Esophagus (tissue), 2 donors: ENCODE measurements at regions not wholly inside any gene's neighbourhood (a gene's known extent, or its start where the extent isn't known, plus 50 kb on each side); places are given as distances from the start of the nearest gene placed in this dataset.
"Not testable (repeated sequence)": the region's sequence is repeated elsewhere in the genome, so short reads cannot be mapped to it uniquely, and the experiment has no call there.

ENCODE experiments used
- H3K27ac ChIP-seq, 2 donors: one replicate each; pipeline ENCODE4 v1.5.1; 2013; ENCODE audit warnings: low read depth in 2 of 2, mild to moderate bottlenecking in 2 of 2, inconsistent platforms in 1 of 2, low read length in 1 of 2, moderate library complexity in 1 of 2
- H3K27me3 ChIP-seq, 2 donors: one replicate each; pipeline ENCODE4 v1.6.1; 2013; ENCODE audit warnings: low read length in 2 of 2, control low read depth in 1 of 2, mild to moderate bottlenecking in 1 of 2; ENCODE audit not compliant: insufficient read depth in 2 of 2, control insufficient read depth in 1 of 2
- H3K36me3 ChIP-seq, 2 donors: one replicate each; pipeline ENCODE4 v1.6.1; 2013; ENCODE audit warnings: low read length in 1 of 2; ENCODE audit not compliant: control insufficient read depth in 2 of 2, insufficient read depth in 2 of 2
- H3K4me1 ChIP-seq, 2 donors: one replicate each; pipeline ENCODE4 v1.6.1; 2013; ENCODE audit warnings: low read length in 1 of 2; ENCODE audit not compliant: control insufficient read depth in 2 of 2, insufficient read depth in 2 of 2
- H3K4me3 ChIP-seq, 2 donors: one replicate each; pipeline ENCODE4 v1.5.1; 2013; ENCODE audit warnings: low read length in 2 of 2, mild to moderate bottlenecking in 2 of 2, low read depth in 1 of 2, moderate library complexity in 1 of 2
- H3K9me3 ChIP-seq, 2 donors: one replicate each; pipeline ENCODE4 v1.6.1; 2013; ENCODE audit warnings: mild to moderate bottlenecking in 2 of 2, low read depth in 1 of 2, low read length in 1 of 2, moderate library complexity in 1 of 2; ENCODE audit not compliant: control insufficient read depth in 2 of 2, insufficient read depth in 1 of 2
- WGBS, 2 donors: extraction: QIAGEN DNeasy Blood & Tissue Kit; methylation state at CpG; one replicate each; pipeline ENCODE4 v1.1.7; 2013; 5-methylcytosine and 5-hydroxymethylcytosine counted together
- donor health status: healthy with polysubstance abuse.
- donor health status: Bipolar disorder and iron deficiency.

DNA sequence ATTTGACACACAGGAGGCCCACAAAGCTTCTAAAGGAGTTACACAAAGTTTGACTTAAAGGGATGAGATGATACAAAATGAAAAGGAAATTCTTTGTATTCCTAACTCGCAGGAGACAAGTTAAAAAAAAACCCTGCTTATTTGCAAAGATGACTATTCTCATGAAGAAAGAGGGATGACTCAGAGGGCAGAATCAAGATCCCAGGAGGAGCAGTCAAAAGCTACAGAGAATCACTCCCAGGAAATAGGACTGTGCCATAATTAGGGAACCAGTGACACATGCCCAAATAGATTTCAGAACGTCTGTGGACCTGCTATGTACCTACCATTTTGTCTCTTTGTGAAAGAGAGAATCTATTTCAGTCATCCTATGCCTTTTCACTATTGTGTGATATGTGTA is 103.5 kb upstream of the ARRDC3 start:
- Histone ChIP-seq H3K4me1 (no peaks in the 10 kb centered on the region), H3K27ac (no peak overlapping the region), H3K27me3 (no peaks in the 10 kb centered on the region), H3K36me3 (no peaks in the 10 kb centered on the region), H3K4me3 (no peak overlapping the region), H3K9me3 (no peaks in the 10 kb centered on the region)
- WGBS, 2 donors = 42 to 53% methylated on average over 2 of the region's 2 CpGs

DNA sequence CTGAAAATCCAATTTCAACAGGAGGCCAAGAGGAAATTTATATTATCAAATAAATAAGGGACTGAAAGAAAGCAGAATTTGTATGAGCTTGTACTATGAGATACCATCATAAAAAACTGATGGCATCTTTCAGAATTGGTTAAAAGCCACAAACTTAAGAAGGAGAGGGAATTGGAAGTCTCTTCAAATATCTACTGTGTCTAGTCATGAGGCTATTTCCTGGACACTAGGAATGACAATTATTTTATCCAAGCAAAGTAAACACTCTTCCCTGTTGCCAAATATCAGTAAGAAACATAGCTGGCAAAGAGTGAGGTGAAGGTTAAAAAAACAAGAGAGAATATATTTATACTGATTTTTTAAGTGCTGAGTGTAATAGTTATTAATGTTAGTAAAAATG is 101.5 kb upstream of the ARRDC3 start:
- no peaks in the 10 kb centered on the region for H3K9me3 ChIP-seq
- H3K27ac ChIP-seq = no peak overlapping the region
- H3K4me3 ChIP-seq = no peak overlapping the region
- H3K36me3 ChIP-seq = no peaks in the 10 kb centered on the region
- H3K4me1 ChIP-seq = no peaks in the 10 kb centered on the region
- H3K27me3 ChIP-seq = no peaks in the 10 kb centered on the region

DNA sequence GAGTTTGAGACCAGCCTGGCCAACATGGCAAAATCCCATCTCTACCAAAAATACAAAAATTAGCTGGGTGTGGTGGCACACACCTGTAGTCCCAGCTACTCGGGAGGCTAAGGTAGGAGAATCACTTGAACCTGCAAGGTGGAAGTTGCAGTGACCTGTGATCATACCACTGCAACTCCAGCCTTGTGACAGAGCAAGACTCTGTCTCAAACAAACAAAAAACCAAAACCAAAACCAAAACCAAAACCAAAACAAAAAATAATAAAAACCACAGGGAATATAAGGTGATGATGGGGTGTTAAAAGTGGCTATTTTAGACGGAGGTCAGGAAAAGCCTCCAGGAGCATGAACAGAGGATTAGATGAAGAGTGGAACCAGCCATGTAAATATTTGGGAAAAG is 96.3 kb upstream of the ARRDC3 start:
- H3K27me3 ChIP-seq, H3K4me3 ChIP-seq, H3K27ac ChIP-seq, H3K36me3 ChIP-seq, H3K9me3 ChIP-seq, H3K4me1 ChIP-seq: not testable (repeated sequence)
- 64 to 67% methylated on average over 2 of the region's 2 CpGs for WGBS, 2 donors

DNA sequence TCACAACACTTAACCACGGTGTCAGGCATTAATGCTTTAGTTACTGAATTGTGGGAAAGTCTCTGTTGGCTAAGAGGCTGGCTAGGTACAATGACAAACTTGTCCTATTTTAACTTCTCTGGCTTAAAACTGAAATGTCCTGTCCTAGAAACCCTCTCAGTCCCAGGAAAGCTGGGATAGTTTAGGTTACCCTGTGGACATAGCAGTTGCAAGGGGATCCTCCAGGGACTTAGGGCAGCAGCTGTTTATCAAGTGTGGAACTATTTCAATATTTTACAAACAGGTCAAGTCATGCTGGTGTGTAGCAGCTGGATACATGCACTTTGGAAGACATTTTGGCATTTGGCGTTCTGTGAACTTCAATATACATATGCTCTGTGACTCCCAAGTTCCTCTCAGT is 95.0 kb upstream of the ARRDC3 start:
- Histone ChIP-seq H3K4me1 (no peaks in the 10 kb centered on the region), H3K4me3 (no peak overlapping the region), H3K27ac (no peak overlapping the region), H3K9me3 (no peaks in the 10 kb centered on the region), H3K27me3 (no peaks in the 10 kb centered on the region), H3K36me3 (no peaks in the 10 kb centered on the region)
- WGBS, 2 donors = 67 to 90% methylated on average over 2 of the region's 2 CpGs

DNA sequence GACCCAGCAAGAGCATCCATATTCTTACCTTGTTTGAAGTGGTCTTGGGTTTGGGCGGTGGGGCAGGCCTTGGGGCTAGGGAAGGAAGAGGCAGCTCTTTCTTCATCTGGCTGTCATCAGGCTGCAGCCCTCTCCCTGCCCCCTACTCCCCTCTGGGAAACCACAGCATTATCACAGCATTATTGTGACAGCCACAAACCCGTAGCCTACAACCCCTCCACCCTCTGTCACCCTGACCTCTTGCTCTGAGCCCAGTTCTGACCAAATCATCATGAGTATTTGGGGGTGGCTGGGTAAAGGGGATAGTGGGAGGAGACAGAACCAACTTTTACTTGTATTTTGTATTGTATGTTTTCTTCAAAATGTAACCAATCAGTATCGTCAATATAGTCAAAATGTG is 94.3 kb upstream of the ARRDC3 start:
- Histone ChIP-seq H3K27ac (no peak overlapping the region), H3K4me3 (no peak overlapping the region), H3K9me3 (no peaks in the 10 kb centered on the region), H3K4me1 (no peaks in the 10 kb centered on the region), H3K36me3 (no peaks in the 10 kb centered on the region), H3K27me3 (no peaks in the 10 kb centered on the region)
- WGBS, 2 donors = 93 to 97% methylated on average over 3 of the region's 3 CpGs

DNA sequence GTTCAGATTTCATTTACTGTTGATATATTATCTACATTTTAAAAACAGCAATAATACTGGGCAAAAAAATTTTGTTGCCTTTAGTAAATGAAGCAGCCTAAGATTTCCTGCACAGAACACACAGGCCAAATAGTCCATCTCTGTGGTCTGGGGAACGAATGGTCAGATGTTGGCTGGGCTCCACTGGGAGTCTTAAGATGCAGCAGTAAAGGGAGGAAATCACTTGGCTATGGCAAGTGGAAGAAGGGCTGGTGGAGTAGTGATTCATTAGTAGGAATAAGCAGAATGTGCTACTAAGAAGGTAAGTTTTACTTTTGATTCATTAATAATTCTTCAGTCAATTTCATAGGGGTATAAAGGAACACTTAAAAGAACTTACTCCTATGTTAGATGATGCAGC is 91.1 kb upstream of the ARRDC3 start:
- Histone ChIP-seq H3K4me1 (no peaks in the 10 kb centered on the region), H3K9me3 (no peaks in the 10 kb centered on the region), H3K27ac (no peak overlapping the region), H3K27me3 (no peaks in the 10 kb centered on the region), H3K4me3 (no peak overlapping the region), H3K36me3 (no peaks in the 10 kb centered on the region)
- 56 to 58% methylated on average over 1 of the region's 1 CpG for WGBS, 2 donors

DNA sequence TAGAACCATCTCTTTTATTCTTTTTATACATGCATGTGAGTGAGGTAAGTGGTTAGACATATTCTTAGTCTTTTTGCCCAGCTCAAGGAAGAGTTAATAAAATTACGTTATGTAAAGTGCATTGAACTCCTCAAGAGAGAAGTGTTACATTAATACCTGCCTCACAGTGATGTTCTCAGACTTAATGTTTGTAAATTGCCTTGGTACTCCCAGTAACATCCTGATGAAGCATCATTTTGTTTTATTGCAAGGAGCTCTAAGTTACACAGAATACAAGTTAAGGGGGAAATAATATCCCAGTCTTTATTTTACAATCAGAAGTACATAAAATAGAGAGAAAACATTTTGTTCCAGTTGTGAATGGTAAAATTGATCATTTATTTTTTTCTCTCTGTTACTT is 89.5 kb upstream of the ARRDC3 start:
- Histone ChIP-seq H3K36me3 (no peaks in the 10 kb centered on the region), H3K27me3 (no peaks in the 10 kb centered on the region), H3K4me1 (no peaks in the 10 kb centered on the region), H3K27ac (no peak overlapping the region), H3K4me3 (no peak overlapping the region), H3K9me3 (no peaks in the 10 kb centered on the region)
- WGBS, 2 donors = 56 to 58% methylated on average over 1 of the region's 1 CpG

DNA sequence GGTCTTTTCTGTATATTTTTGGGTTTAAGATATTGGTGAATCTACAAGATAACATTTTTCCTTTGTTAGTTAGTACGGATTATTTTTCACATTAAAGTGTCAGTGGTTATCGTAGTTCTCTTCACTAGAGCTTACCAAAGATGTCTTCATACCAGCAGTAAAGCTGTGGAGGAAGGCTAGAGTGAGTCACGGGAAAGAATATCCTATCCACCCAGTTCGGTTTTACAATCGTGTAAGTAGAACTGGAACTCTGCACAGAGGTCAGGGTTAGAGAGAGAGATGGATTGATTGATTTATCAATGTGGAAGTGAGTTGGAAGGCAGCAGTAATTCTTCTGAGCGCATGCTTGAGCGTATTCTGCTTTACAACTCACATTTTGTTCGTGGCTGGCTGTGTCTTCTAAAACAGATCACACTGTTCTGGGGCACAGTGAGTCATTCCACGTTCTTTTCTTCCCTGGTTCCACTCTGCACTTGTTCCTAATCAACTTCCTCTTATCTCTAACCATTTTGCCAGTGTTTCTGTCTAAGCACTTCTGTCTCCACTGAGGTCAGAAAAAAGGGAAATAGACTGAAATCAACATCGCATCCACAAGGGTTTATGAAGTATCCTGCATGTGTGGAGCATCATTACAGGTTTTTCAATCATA is 86.5 kb upstream of the ARRDC3 start:
- Histone ChIP-seq H3K27me3 (no peaks in the 10 kb centered on the region), H3K4me3 (no peak overlapping the region), H3K27ac (no peak overlapping the region), H3K36me3 (no peaks in the 10 kb centered on the region), H3K9me3 (no peaks in the 10 kb centered on the region), H3K4me1 (no peaks in the 10 kb centered on the region)
- WGBS, 2 donors = 73 to 74% methylated on average over 10 of the region's 10 CpGs

DNA sequence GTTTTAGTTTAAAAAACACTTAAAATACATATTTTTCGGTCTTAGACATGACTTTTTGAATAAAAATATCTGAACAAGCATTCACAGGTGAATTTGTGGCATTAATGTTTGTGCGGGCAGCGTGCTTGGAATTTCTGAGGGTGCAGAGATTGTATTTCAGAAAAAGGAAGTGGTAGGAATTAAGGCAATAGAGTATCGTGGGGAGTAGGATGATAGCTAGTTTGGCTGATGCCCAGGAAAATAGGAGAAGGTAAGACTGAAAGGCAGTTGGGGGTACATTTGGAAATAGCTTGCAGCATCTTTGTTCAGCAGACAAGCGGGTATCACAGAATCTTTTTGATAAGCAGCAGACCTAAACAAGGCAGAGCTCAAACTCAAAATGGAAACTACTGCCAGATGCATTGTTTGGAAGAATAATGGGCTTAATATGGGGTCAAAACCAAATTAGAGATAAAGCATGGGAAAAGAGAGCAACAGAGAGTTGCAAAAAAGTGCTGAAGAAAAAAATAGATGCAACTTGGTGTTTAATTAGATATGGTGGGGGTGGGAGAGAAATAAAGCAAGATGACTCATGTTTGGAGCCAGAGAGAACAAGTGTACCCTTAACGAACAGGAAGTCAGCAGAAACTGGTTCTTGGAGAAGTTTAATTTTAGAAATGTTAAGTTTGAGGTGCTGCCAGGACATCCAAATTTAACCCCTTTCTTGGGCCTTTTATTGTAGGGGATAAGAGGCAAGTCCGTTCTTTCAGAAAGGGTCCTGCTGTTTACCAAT is 85.7 kb upstream of the ARRDC3 start:
- Histone ChIP-seq H3K36me3 (no peaks in the 10 kb centered on the region), H3K4me1 (no peaks in the 10 kb centered on the region), H3K27ac (no peak overlapping the region), H3K9me3 (no peaks in the 10 kb centered on the region), H3K27me3 (no peaks in the 10 kb centered on the region), H3K4me3 (no peak overlapping the region)
- WGBS, 2 donors = 65 to 71% methylated on average over 7 of the region's 7 CpGs
